ENCODE measurements at regions not wholly inside any gene's neighbourhood (a gene's known extent, or its start where the extent isn't known, plus 50 kb on each side); places are given as distances from the start of the nearest gene placed in this dataset.
A peak's percentile ranks its signal among the peaks of the same experiment; 100 is the strongest.

- Histone ChIP-seq H3K27ac (peak overlapping the region; percentile 12), H3K9me3 (ENCODE audit: control insufficient read depth, low read length) (no peaks in the 10 kb centered on the region), H3K79me2 (no peaks in the 10 kb centered on the region), H3K4me3 (ENCODE audit: low read depth, low read length) (no peak overlapping the region), H3K36me3 (ENCODE audit: control insufficient read depth, insufficient read depth, low read length) (no peaks in the 10 kb centered on the region), H3K4me2 (ENCODE audit: low read length) (no peak overlapping the region), H3K9ac (no peak overlapping the region), H3K27me3 (ENCODE audit: control insufficient read depth, insufficient read depth, low read length) (no peaks in the 10 kb centered on the region), H3K4me1 (peaks cover 17% of the 10 kb centered on the region), H2AFZ (peak overlapping the region; percentile 13)
- TF ChIP-seq CTCF (IDR thresholded peaks at IDR 0.05), result no peak
These were observed 215.3 kb upstream of the NFIA start for GRCh38 chr1:60866917-60867531.

- Histone ChIP-seq H3K27me3 (ENCODE audit: control insufficient read depth, insufficient read depth, low read length) (no peaks in the 10 kb centered on the region), H3K4me3 (ENCODE audit: low read depth, low read length) (no peak overlapping the region), H3K4me2 (ENCODE audit: low read length) (no peak overlapping the region), H3K36me3 (ENCODE audit: control insufficient read depth, insufficient read depth, low read length) (no peaks in the 10 kb centered on the region), H3K9me3 (ENCODE audit: control insufficient read depth, low read length) (no peaks in the 10 kb centered on the region), H3K79me2 (no peaks in the 10 kb centered on the region), H3K27ac (peak overlapping the region; percentile 12), H3K4me1 (peaks cover 19% of the 10 kb centered on the region), H2AFZ (peak overlapping the region; percentile 13), H3K9ac (no peak overlapping the region)
- TF ChIP-seq CTCF (IDR thresholded peaks at IDR 0.05), result no peak
These were observed 216.0 kb upstream of the NFIA start for GRCh38 chr1:60866226-60866900.

- Histone ChIP-seq H3K79me2 (no peaks in the 10 kb centered on the region), H2AFZ (no peak overlapping the region), H3K27ac (no peak overlapping the region), H3K27me3 (ENCODE audit: control insufficient read depth, insufficient read depth, low read length) (no peaks in the 10 kb centered on the region), H3K4me1 (peaks cover 17% of the 10 kb centered on the region), H3K4me2 (ENCODE audit: low read length) (no peak overlapping the region), H3K36me3 (ENCODE audit: control insufficient read depth, insufficient read depth, low read length) (no peaks in the 10 kb centered on the region), H3K9ac (no peak overlapping the region), H3K4me3 (ENCODE audit: low read depth, low read length) (no peak overlapping the region), H3K9me3 (ENCODE audit: control insufficient read depth, low read length) (no peaks in the 10 kb centered on the region)
- TF ChIP-seq CTCF (IDR thresholded peaks at IDR 0.05), result no peak
These were observed 217.2 kb upstream of the NFIA start for GRCh38 chr1:60865166-60865565.

- peaks cover 16% of the 10 kb centered on the region for H3K4me1 ChIP-seq
- no peaks in the 10 kb centered on the region for H3K27me3 ChIP-seq (ENCODE audit: control insufficient read depth, insufficient read depth, low read length)
- H3K79me2 ChIP-seq, result no peaks in the 10 kb centered on the region
- TF ChIP-seq CTCF (IDR thresholded peaks at IDR 0.05), result no peak
- no peak overlapping the region for H3K4me3 ChIP-seq (ENCODE audit: low read depth, low read length)
- no peak overlapping the region for H3K9ac ChIP-seq
- no peaks in the 10 kb centered on the region for H3K36me3 ChIP-seq (ENCODE audit: control insufficient read depth, insufficient read depth, low read length)
- H2AFZ ChIP-seq, result no peak overlapping the region
- no peaks in the 10 kb centered on the region for H3K9me3 ChIP-seq (ENCODE audit: control insufficient read depth, low read length)
- H3K4me2 ChIP-seq (ENCODE audit: low read length), result no peak overlapping the region
- no peak overlapping the region for H3K27ac ChIP-seq
These were observed 217.6 kb upstream of the NFIA start for GRCh38 chr1:60864722-60865121.

- Histone ChIP-seq H3K27me3 (ENCODE audit: control insufficient read depth, insufficient read depth, low read length) (no peaks in the 10 kb centered on the region), H3K27ac (no peak overlapping the region)
These were observed 219.2 kb upstream of the NFIA start for GRCh38 chr1:60863131-60863530.

More at GRCh38 chr1:60863131-60863530, 219.2 kb upstream of the NFIA start:
- no peak for TF ChIP-seq CTCF (IDR thresholded peaks at IDR 0.05)
- peaks cover 10% of the 10 kb centered on the region for H3K4me1 ChIP-seq
- peak overlapping the region; percentile 3 for H2AFZ ChIP-seq
- no peak overlapping the region for H3K9ac ChIP-seq
- H3K79me2 ChIP-seq, result no peaks in the 10 kb centered on the region
- no peak overlapping the region for H3K4me2 ChIP-seq (ENCODE audit: low read length)
- no peaks in the 10 kb centered on the region for H3K9me3 ChIP-seq (ENCODE audit: control insufficient read depth, low read length)
- no peaks in the 10 kb centered on the region for H3K36me3 ChIP-seq (ENCODE audit: control insufficient read depth, insufficient read depth, low read length)
- H3K4me3 ChIP-seq (ENCODE audit: low read depth, low read length), result no peak overlapping the region
